ENCODE measurements at regions not wholly inside any gene's neighbourhood (a gene's known extent, or its start where the extent isn't known, plus 50 kb on each side); places are given as distances from the start of the nearest gene placed in this dataset.
"Not testable (repeated sequence)": the region's sequence is repeated elsewhere in the genome, so short reads cannot be mapped to it uniquely, and the experiment has no call there.

GRCh38 chr7:46264646-46265045 is 343.6 kb upstream of the IGFBP3 start:
- DNase-seq: no peak

- not testable (repeated sequence) for DNase-seq
These were observed 340.6 kb upstream of the IGFBP3 start for GRCh38 chr7:46261638-46262037.

- no peak for DNase-seq
These were observed 338.9 kb upstream of the IGFBP3 start for GRCh38 chr7:46259947-46260346.

- no peak for DNase-seq
These were observed 336.8 kb upstream of the IGFBP3 start for GRCh38 chr7:46257761-46258448.

GRCh38 chr7:46256870-46257661 is 336.0 kb upstream of the IGFBP3 start:
- DNase-seq: no peak

GRCh38 chr7:46253520-46253919 is 332.4 kb upstream of the IGFBP3 start:
- DNase-seq: no peak

- no peak for DNase-seq
These were observed 326.6 kb upstream of the IGFBP3 start for GRCh38 chr7:46247664-46248063.

GRCh38 chr7:46245586-46246111 is 324.6 kb upstream of the IGFBP3 start:
- no peak for DNase-seq

- no peak for DNase-seq
These were observed 323.7 kb upstream of the IGFBP3 start for GRCh38 chr7:46244757-46245156.

GRCh38 chr7:46243406-46243805 is 322.3 kb upstream of the IGFBP3 start:
- no peak for DNase-seq

GRCh38 chr7:46239846-46240245 is 318.8 kb upstream of the IGFBP3 start:
- no peak for DNase-seq

GRCh38 chr7:46237466-46237865 is 316.4 kb upstream of the IGFBP3 start:
- no peak for DNase-seq

- DNase-seq: no peak
These were observed 312.7 kb upstream of the IGFBP3 start for GRCh38 chr7:46233585-46234329.

GRCh38 chr7:46230990-46231305 is 309.9 kb upstream of the IGFBP3 start:
- DNase-seq: no peak

- no peak for DNase-seq
These were observed 309.4 kb upstream of the IGFBP3 start for GRCh38 chr7:46230298-46230989.

GRCh38 chr7:46229409-46229808 is 308.3 kb upstream of the IGFBP3 start:
- DNase-seq: no peak

- DNase-seq: no peak
These were observed 305.8 kb upstream of the IGFBP3 start for GRCh38 chr7:46226860-46227259.

- no peak for DNase-seq
These were observed 303.3 kb upstream of the IGFBP3 start for GRCh38 chr7:46224363-46224762.

- DNase-seq: no peak
These were observed 299.1 kb upstream of the IGFBP3 start for GRCh38 chr7:46220066-46220630.

- no peak for DNase-seq
These were observed 297.6 kb upstream of the IGFBP3 start for GRCh38 chr7:46218461-46219200.

GRCh38 chr7:46215987-46216567 is 295.0 kb upstream of the IGFBP3 start:
- DNase-seq: no peak

GRCh38 chr7:46214526-46214925 is 293.5 kb upstream of the IGFBP3 start:
- no peak for DNase-seq

Data from 8988T (cell line).